ENCODE measurements at regions not wholly inside any gene's neighbourhood (a gene's known extent, or its start where the extent isn't known, plus 50 kb on each side); places are given as distances from the start of the nearest gene placed in this dataset.

GRCh38 chr14:49339130-49339529 is 247.1 kb downstream of the RPS29 start:
- Mint-ChIP-seq H3K9me3 (ENCODE audit: insufficient read depth) (peaks cover 2% of the 10 kb centered on the region), H3K27me3 (peaks cover 12% of the 10 kb centered on the region), H3K27ac (no peak overlapping the region), H3K4me3 (no peak overlapping the region), H3K4me1 (no peaks in the 10 kb centered on the region)
- TF ChIP-seq EZH2 (IDR thresholded peaks at IDR 0.05; ENCODE audit: borderline replicate concordance, insufficient read depth, low read depth, low read length, poor library complexity, severe bottlenecking) (no peak), CTCF (IDR thresholded peaks at IDR 0.05) (no peak)
- intact Hi-C loops (cut with micrococcal nuclease): no loop called here
- Histone ChIP-seq H4K20me1 (ENCODE audit: control insufficient read depth, insufficient read depth, low read length, poor library complexity, severe bottlenecking) (no peaks in the 10 kb centered on the region), H3K79me2 (ENCODE audit: control insufficient read depth, insufficient read depth, low read length) (no peaks in the 10 kb centered on the region), H3K27me3 (replicated peaks in 1 of 4; ENCODE audit: control extremely low read depth in 1 of 4, control insufficient read depth in 3 of 4, insufficient read depth in 4 of 4, low read length in 3 of 4) (peaks cover 0 to 5% (median 0%) of the 10 kb centered on the region in 4 experiments), H3K9me3 (ENCODE audit: control extremely low read depth in 1 of 3, control insufficient read depth in 2 of 3, insufficient read depth in 1 of 3, low read length in 2 of 3) (peaks cover 0 to 3% (median 0%) of the 10 kb centered on the region in 3 donors), H3K9ac (ENCODE audit: low read length) (no peak overlapping the region), H3K27ac (ENCODE audit: low read length in 2 of 2) (no peak overlapping the region), H3K4me1 (ENCODE audit: control insufficient read depth in 2 of 2, insufficient read depth in 2 of 2, low read length in 2 of 2) (no peaks in the 10 kb centered on the region), H3K36me3 (replicated peaks in 1 of 2; ENCODE audit: control extremely low read depth in 1 of 2, control insufficient read depth in 1 of 2, extremely low read depth in 1 of 2, insufficient read depth in 2 of 2, low read length in 1 of 2) (no peaks in the 10 kb centered on the region), H3K4me3 (ENCODE audit: control extremely low read depth in 1 of 5, extremely low read depth in 1 of 5, insufficient read depth in 1 of 5, low read depth in 2 of 5, low read length in 4 of 5) (no peak overlapping the region), H3K4me2 (replicated peaks; ENCODE audit: low read depth, low read length, poor library complexity, severe bottlenecking) (no peak overlapping the region), H2AFZ (ENCODE audit: insufficient read depth, low read depth, low read length, poor library complexity, severe bottlenecking) (no peak overlapping the region)
- POLR2A ChIA-PET: no interaction called here
- CTCF ChIA-PET: no interaction called here
- 93% methylated on average over 3 of the region's 3 CpGs for WGBS (ENCODE audit: insufficient coverage)
- DNase-seq (no peak), ATAC-seq (ENCODE audit: low read depth) (no peak)

- ChIA-PET CTCF (interaction anchor here (2.3 kb wide), 1 partner anchor 14 kb away, joined by 7 read pairs; no protein-coding TSS in a partner anchor), POLR2A (no interaction called here)
- TF ChIP-seq EZH2 (IDR thresholded peaks at IDR 0.05; ENCODE audit: borderline replicate concordance, insufficient read depth, low read depth, low read length, poor library complexity, severe bottlenecking) (no peak), CTCF (IDR thresholded peaks at IDR 0.05) (no peak)
- ATAC-seq (ENCODE audit: low read depth) (no peak), DNase-seq (no peak)
- no peak overlapping the region for H2AFZ ChIP-seq (ENCODE audit: insufficient read depth, low read depth, low read length, poor library complexity, severe bottlenecking)
- no peak overlapping the region for H3K4me3 ChIP-seq (ENCODE audit: control extremely low read depth in 1 of 5, extremely low read depth in 1 of 5, insufficient read depth in 1 of 5, low read depth in 2 of 5, low read length in 4 of 5)
- H3K36me3 ChIP-seq (replicated peaks in 1 of 2; ENCODE audit: control extremely low read depth in 1 of 2, control insufficient read depth in 1 of 2, extremely low read depth in 1 of 2, insufficient read depth in 2 of 2, low read length in 1 of 2): no peaks in the 10 kb centered on the region
- intact Hi-C loops (cut with micrococcal nuclease): no loop called here
- peaks cover 26% of the 10 kb centered on the region for H3K27me3 Mint-ChIP-seq
- no peaks in the 10 kb centered on the region for H3K79me2 ChIP-seq (ENCODE audit: control insufficient read depth, insufficient read depth, low read length)
- no peaks in the 10 kb centered on the region for H3K4me1 Mint-ChIP-seq
- no peak overlapping the region for H3K4me2 ChIP-seq (replicated peaks; ENCODE audit: low read depth, low read length, poor library complexity, severe bottlenecking)
- no peaks in the 10 kb centered on the region for H4K20me1 ChIP-seq (ENCODE audit: control insufficient read depth, insufficient read depth, low read length, poor library complexity, severe bottlenecking)
- H3K27me3 ChIP-seq (replicated peaks in 1 of 4; ENCODE audit: control extremely low read depth in 1 of 4, control insufficient read depth in 3 of 4, insufficient read depth in 4 of 4, low read length in 3 of 4): peaks cover 0 to 3% (median 0%) of the 10 kb centered on the region in 4 experiments
- H3K9me3 Mint-ChIP-seq (ENCODE audit: insufficient read depth): no peaks in the 10 kb centered on the region
- no peaks in the 10 kb centered on the region for H3K4me1 ChIP-seq (ENCODE audit: control insufficient read depth in 2 of 2, insufficient read depth in 2 of 2, low read length in 2 of 2)
- H3K27ac ChIP-seq (ENCODE audit: low read length in 2 of 2): no peak overlapping the region
- no peak overlapping the region for H3K4me3 Mint-ChIP-seq
- H3K9me3 ChIP-seq (ENCODE audit: control extremely low read depth in 1 of 3, control insufficient read depth in 2 of 3, insufficient read depth in 1 of 3, low read length in 2 of 3): peaks cover 0 to 2% (median 0%) of the 10 kb centered on the region in 3 donors
- 86% methylated on average over 1 of the region's 3 CpGs for WGBS (ENCODE audit: insufficient coverage)
- no peak overlapping the region for H3K27ac Mint-ChIP-seq
- H3K9ac ChIP-seq (ENCODE audit: low read length): no peak overlapping the region
Observed at GRCh38 chr14:49319810-49320209, 266.4 kb downstream of the RPS29 start.
